ENCODE measurements at regions not wholly inside any gene's neighbourhood (a gene's known extent, or its start where the extent isn't known, plus 50 kb on each side); places are given as distances from the start of the nearest gene placed in this dataset.

- TF ChIP-seq CTCF (IDR thresholded peaks at IDR 0.05) (no peak), EZH2 (IDR thresholded peaks at IDR 0.05; ENCODE audit: borderline replicate concordance, insufficient read depth, low read depth, low read length, poor library complexity, severe bottlenecking) (no peak)
Observed at GRCh38 chr5:20286512-20286911, 298.5 kb upstream of the CDH18 start.

All from B cell (primary cell).